Activated CD8-positive, alpha-beta T cell treated with anti-CD3 and anti-CD28 coated beads for 36 hours (primary cell): ENCODE measurements at regions not wholly inside any gene's neighbourhood (a gene's known extent, or its start where the extent isn't known, plus 50 kb on each side); places are given as distances from the start of the nearest gene placed in this dataset.
"Not testable (repeated sequence)": the region's sequence is repeated elsewhere in the genome, so short reads cannot be mapped to it uniquely, and the experiment has no call there.

ENCODE experiments used
- ATAC-seq: fragments of 200-7000 bp; cut with Tn5 transposase; one replicate; pipeline ENCODE4 v1.10.0; 2021; ENCODE audit warnings: mild to moderate bottlenecking, moderate library complexity
- CTCF ChIA-PET: fragments of 350-600 bp; sonication (Branson Sonifier 250); formaldehyde crosslinking; loops from one replicate; lab custom pipeline; 2021; ENCODE audit warnings: antibody characterized with exemption; lab: Charles Lee
- POLR2A ChIA-PET: fragments of 350-600 bp; sonication (Branson Sonifier 250); formaldehyde crosslinking; loops from one replicate; lab custom pipeline; 2021; ENCODE audit warnings: antibody characterized with exemption; lab: Charles Lee
- DNase-seq: peaks from one replicate; pipeline ENCODE4 v3.0.0-alpha.2; 2020
- H3K27ac Mint-ChIP-seq: one replicate; pipeline ENCODE4 v1.8.0; 2021; ENCODE audit warnings: mild to moderate bottlenecking, mixed read lengths
- H3K27me3 Mint-ChIP-seq: one replicate; pipeline ENCODE4 v1.8.0; 2021; ENCODE audit warnings: mixed read lengths
- H3K36me3 Mint-ChIP-seq: one replicate; pipeline ENCODE4 v1.8.0; 2021; ENCODE audit warnings: low read depth, mixed read lengths
- H3K4me1 Mint-ChIP-seq: one replicate; pipeline ENCODE4 v1.8.0; 2021; ENCODE audit warnings: low read depth, mixed read lengths
- H3K4me3 Mint-ChIP-seq: one replicate; pipeline ENCODE4 v1.8.0; 2021; ENCODE audit warnings: mild to moderate bottlenecking, moderate library complexity, mixed read lengths
- H3K9me3 Mint-ChIP-seq: one replicate; pipeline ENCODE4 v1.8.0; 2021; ENCODE audit warnings: mixed read lengths
- CTCF ChIP-seq: fragments of 200-600 bp; IDR thresholded peaks from one replicate; pipeline ENCODE4 v1.8.0; 2022; ENCODE audit warnings: antibody characterized with exemption, mild to moderate bottlenecking
- intact Hi-C: fragments of 100-400 bp; cut with micrococcal nuclease; formaldehyde crosslinking; loops from one replicate; pipeline ENCODE4 v1.10.0; 2022

GRCh38 chr2:133892352-133892913 is 324.2 kb upstream of the NCKAP5 start:
- H3K9me3 Mint-ChIP-seq = no peaks in the 10 kb centered on the region
- no peak for TF ChIP-seq CTCF
- H3K27me3 Mint-ChIP-seq = peaks cover 10% of the 10 kb centered on the region
- intact Hi-C loops = no loop called here
- H3K27ac Mint-ChIP-seq = no peak overlapping the region
- no peak overlapping the region for H3K4me3 Mint-ChIP-seq
- DNase-seq = no peak
- no peaks in the 10 kb centered on the region for H3K4me1 Mint-ChIP-seq
- CTCF ChIA-PET = no interaction called here
- ATAC-seq = no peak
- no peaks in the 10 kb centered on the region for H3K36me3 Mint-ChIP-seq
- POLR2A ChIA-PET = no interaction called here

GRCh38 chr2:133894429-133894828 is 326.2 kb upstream of the NCKAP5 start:
- no peaks in the 10 kb centered on the region for H3K36me3 Mint-ChIP-seq
- intact Hi-C loops = no loop called here
- H3K27ac Mint-ChIP-seq = no peak overlapping the region
- H3K27me3 Mint-ChIP-seq = peaks cover 7% of the 10 kb centered on the region
- ChIA-PET POLR2A (no interaction called here), CTCF (no interaction called here)
- TF ChIP-seq CTCF = no peak
- H3K9me3 Mint-ChIP-seq = no peaks in the 10 kb centered on the region
- ATAC-seq (no peak), DNase-seq (no peak)
- H3K4me1 Mint-ChIP-seq = no peaks in the 10 kb centered on the region
- no peak overlapping the region for H3K4me3 Mint-ChIP-seq

- H3K36me3 Mint-ChIP-seq, H3K27ac Mint-ChIP-seq, DNase-seq, H3K4me3 Mint-ChIP-seq, ATAC-seq, H3K4me1 Mint-ChIP-seq, H3K9me3 Mint-ChIP-seq, POLR2A ChIA-PET, intact Hi-C loops: not testable (repeated sequence)
- CTCF ChIA-PET = interaction anchor here (1.3 kb wide), 1 partner anchor 11 kb away, joined by 4 read pairs; no protein-coding TSS in a partner anchor
- H3K27me3 Mint-ChIP-seq = peaks cover 13% of the 10 kb centered on the region
These were observed 329.6 kb upstream of the NCKAP5 start for GRCh38 chr2:133897838-133898237.

- ChIA-PET POLR2A (no interaction called here), CTCF (interaction anchor here (1.0 kb wide), 1 partner anchor 11 kb away, joined by 4 read pairs; no protein-coding TSS in a partner anchor)
- Mint-ChIP-seq H3K27me3 (peaks cover 19% of the 10 kb centered on the region), H3K4me1 (no peaks in the 10 kb centered on the region), H3K36me3 (no peaks in the 10 kb centered on the region), H3K9me3 (no peaks in the 10 kb centered on the region), H3K27ac (no peak overlapping the region), H3K4me3 (no peak overlapping the region)
- intact Hi-C loops = no loop called here
- no peak for TF ChIP-seq CTCF
- no peak for ATAC-seq
- no peak for DNase-seq
These were observed 332.6 kb upstream of the NCKAP5 start for GRCh38 chr2:133900909-133901308.

GRCh38 chr2:133906396-133906795 is 338.1 kb upstream of the NCKAP5 start:
- no peak for TF ChIP-seq CTCF
- H3K9me3 Mint-ChIP-seq = no peaks in the 10 kb centered on the region
- ChIA-PET POLR2A (no interaction called here), CTCF (interaction anchor here (1.0 to 1.3 kb wide), 2 partner anchors 16 to 19 kb away, joined by 3 read pairs; no protein-coding TSS in a partner anchor)
- no peak overlapping the region for H3K4me3 Mint-ChIP-seq
- H3K36me3 Mint-ChIP-seq = no peaks in the 10 kb centered on the region
- ATAC-seq = no peak
- no peaks in the 10 kb centered on the region for H3K4me1 Mint-ChIP-seq
- no peak overlapping the region for H3K27ac Mint-ChIP-seq
- intact Hi-C loops = no loop called here
- DNase-seq = no peak
- peaks cover 19% of the 10 kb centered on the region for H3K27me3 Mint-ChIP-seq
